ENCODE measurements at regions not wholly inside any gene's neighbourhood (a gene's known extent, or its start where the extent isn't known, plus 50 kb on each side); places are given as distances from the start of the nearest gene placed in this dataset.
"Not testable (repeated sequence)": the region's sequence is repeated elsewhere in the genome, so short reads cannot be mapped to it uniquely, and the experiment has no call there.

GRCh38 chr15:26061248-26061647, 198.1 kb upstream of the ATP10A start:
- no peaks in the 10 kb centered on the region for H3K4me1 Mint-ChIP-seq
- POLR2A ChIA-PET: no interaction called here
- intact Hi-C loops (cut with micrococcal nuclease): no loop called here

GRCh38 chr15:26056766-26057165, 193.6 kb upstream of the ATP10A start:
- H3K36me3 ChIP-seq (replicated peaks in 1 of 2; ENCODE audit: control extremely low read depth in 1 of 2, control insufficient read depth in 1 of 2, extremely low read depth in 1 of 2, insufficient read depth in 2 of 2, low read length in 1 of 2); H3K4me3 ChIP-seq (ENCODE audit: control extremely low read depth in 1 of 5, extremely low read depth in 1 of 5, insufficient read depth in 1 of 5, low read depth in 2 of 5, low read length in 4 of 5); CTCF ChIA-PET; H3K4me1 Mint-ChIP-seq; H3K4me3 Mint-ChIP-seq; H3K4me1 ChIP-seq (ENCODE audit: control insufficient read depth in 2 of 2, insufficient read depth in 2 of 2, low read length in 2 of 2); H3K9me3 ChIP-seq (ENCODE audit: control extremely low read depth in 1 of 3, control insufficient read depth in 2 of 3, insufficient read depth in 1 of 3, low read length in 2 of 3); H3K27ac Mint-ChIP-seq; H4K20me1 ChIP-seq (ENCODE audit: control insufficient read depth, insufficient read depth, low read length, poor library complexity, severe bottlenecking); H3K79me2 ChIP-seq (ENCODE audit: control insufficient read depth, insufficient read depth, low read length); H3K4me2 ChIP-seq (replicated peaks; ENCODE audit: low read depth, low read length, poor library complexity, severe bottlenecking); H3K27me3 ChIP-seq (replicated peaks in 1 of 4; ENCODE audit: control extremely low read depth in 1 of 4, control insufficient read depth in 3 of 4, insufficient read depth in 4 of 4, low read length in 3 of 4); ATAC-seq (ENCODE audit: low read depth); H3K9me3 Mint-ChIP-seq (ENCODE audit: insufficient read depth); H2AFZ ChIP-seq (ENCODE audit: insufficient read depth, low read depth, low read length, poor library complexity, severe bottlenecking); intact Hi-C loops (cut with micrococcal nuclease); H3K27ac ChIP-seq (ENCODE audit: low read length in 2 of 2); DNase-seq; POLR2A ChIA-PET; H3K9ac ChIP-seq (ENCODE audit: low read length): not testable (repeated sequence)
- 92% methylated on average over 29 of the region's 29 CpGs for WGBS (ENCODE audit: insufficient coverage)
- peaks cover 16% of the 10 kb centered on the region for H3K27me3 Mint-ChIP-seq

More at GRCh38 chr15:26061248-26061647, 198.1 kb upstream of the ATP10A start:
- ATAC-seq (ENCODE audit: low read depth) (no peak), DNase-seq (no peak)
- H3K36me3 ChIP-seq (replicated peaks in 1 of 2; ENCODE audit: control extremely low read depth in 1 of 2, control insufficient read depth in 1 of 2, extremely low read depth in 1 of 2, insufficient read depth in 2 of 2, low read length in 1 of 2): no peaks in the 10 kb centered on the region
- H3K4me3 ChIP-seq (ENCODE audit: control extremely low read depth in 1 of 5, extremely low read depth in 1 of 5, insufficient read depth in 1 of 5, low read depth in 2 of 5, low read length in 4 of 5): no peak overlapping the region
- Mint-ChIP-seq H3K27ac (no peak overlapping the region), H3K4me3 (no peak overlapping the region), H3K27me3 (peaks cover 13% of the 10 kb centered on the region), H3K9me3 (ENCODE audit: insufficient read depth) (peaks cover 3% of the 10 kb centered on the region)
- CTCF ChIA-PET: no interaction called here
- H3K9ac ChIP-seq (ENCODE audit: low read length): no peak overlapping the region
- H3K9me3 ChIP-seq (ENCODE audit: control extremely low read depth in 1 of 3, control insufficient read depth in 2 of 3, insufficient read depth in 1 of 3, low read length in 2 of 3): peaks cover 0 to 3% (median 0%) of the 10 kb centered on the region in 3 donors
- no peak for TF ChIP-seq CTCF (IDR thresholded peaks at IDR 0.05)
- TF ChIP-seq EZH2 (IDR thresholded peaks at IDR 0.05; ENCODE audit: borderline replicate concordance, insufficient read depth, low read depth, low read length, poor library complexity, severe bottlenecking): no peak
- WGBS (ENCODE audit: insufficient coverage): 100% methylated on average over 1 of the region's 4 CpGs
- peaks cover 0 to 4% (median 0%) of the 10 kb centered on the region in 4 experiments for H3K27me3 ChIP-seq (replicated peaks in 1 of 4; ENCODE audit: control extremely low read depth in 1 of 4, control insufficient read depth in 3 of 4, insufficient read depth in 4 of 4, low read length in 3 of 4)
- H4K20me1 ChIP-seq (ENCODE audit: control insufficient read depth, insufficient read depth, low read length, poor library complexity, severe bottlenecking): no peaks in the 10 kb centered on the region
- no peak overlapping the region for H3K27ac ChIP-seq (ENCODE audit: low read length in 2 of 2)
- no peaks in the 10 kb centered on the region for H3K4me1 ChIP-seq (ENCODE audit: control insufficient read depth in 2 of 2, insufficient read depth in 2 of 2, low read length in 2 of 2)
- H3K4me2 ChIP-seq (replicated peaks; ENCODE audit: low read depth, low read length, poor library complexity, severe bottlenecking): no peak overlapping the region
- no peaks in the 10 kb centered on the region for H3K79me2 ChIP-seq (ENCODE audit: control insufficient read depth, insufficient read depth, low read length)
- H2AFZ ChIP-seq (ENCODE audit: insufficient read depth, low read depth, low read length, poor library complexity, severe bottlenecking): no peak overlapping the region
